Stimulated activated CD8-positive, alpha-beta memory T cell treated with anti-CD3 and anti-CD28 coated beads, Interleukin-2, amount 100 ng/mL, for 48 hours (primary cell): ENCODE measurements at regions not wholly inside any gene's neighbourhood (a gene's known extent, or its start where the extent isn't known, plus 50 kb on each side); places are given as distances from the start of the nearest gene placed in this dataset.
"Not testable (repeated sequence)": the region's sequence is repeated elsewhere in the genome, so short reads cannot be mapped to it uniquely, and the experiment has no call there.

Source experiments
- DNase-seq, 2 donors: peaks; one replicate each; pipeline ENCODE4 v3.0.0-alpha.2; 2020; ENCODE audit warnings: low read depth in 2 of 2

DNA sequence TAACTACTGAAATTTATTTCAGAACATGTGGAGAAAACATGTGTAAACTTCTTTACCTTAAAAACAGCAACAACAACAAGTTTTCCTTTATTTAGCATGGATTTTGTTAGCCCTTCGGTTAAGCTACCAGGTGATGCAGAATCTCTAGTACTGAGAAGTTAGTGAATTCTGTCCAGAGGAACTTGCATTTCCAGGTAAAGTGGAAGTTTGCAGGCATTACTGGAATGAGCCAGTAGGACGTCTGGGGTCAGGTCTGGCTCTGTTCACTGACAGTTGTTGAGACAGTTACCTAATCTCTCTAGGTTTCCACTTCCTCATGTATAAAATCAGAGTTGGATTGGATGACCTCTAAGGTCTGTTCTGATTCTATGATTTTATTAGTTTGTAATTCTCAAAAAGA lies 244.3 kb downstream of the OLFM4 start:
- DNase-seq, result no peak

DNA sequence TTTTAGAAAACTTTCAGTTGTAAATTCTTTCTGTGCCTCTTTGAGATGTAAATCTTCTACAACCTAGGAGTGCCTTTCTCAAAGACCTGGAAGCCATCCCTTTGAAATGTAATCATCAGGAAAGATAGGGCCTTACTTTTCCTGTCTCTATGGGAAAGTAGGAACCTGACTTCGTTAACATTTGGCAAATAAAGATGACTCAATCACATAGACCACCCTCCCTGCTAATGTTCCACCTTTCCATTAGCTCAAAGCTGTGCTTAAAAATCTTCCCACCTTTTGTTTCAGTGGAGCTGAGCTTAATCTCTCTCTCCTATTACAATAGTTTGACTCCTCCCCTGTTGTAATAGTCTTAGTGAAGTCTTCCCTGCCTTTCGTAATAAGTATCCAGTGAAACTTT lies 247.7 kb downstream of the OLFM4 start:
- no peak for DNase-seq

DNA sequence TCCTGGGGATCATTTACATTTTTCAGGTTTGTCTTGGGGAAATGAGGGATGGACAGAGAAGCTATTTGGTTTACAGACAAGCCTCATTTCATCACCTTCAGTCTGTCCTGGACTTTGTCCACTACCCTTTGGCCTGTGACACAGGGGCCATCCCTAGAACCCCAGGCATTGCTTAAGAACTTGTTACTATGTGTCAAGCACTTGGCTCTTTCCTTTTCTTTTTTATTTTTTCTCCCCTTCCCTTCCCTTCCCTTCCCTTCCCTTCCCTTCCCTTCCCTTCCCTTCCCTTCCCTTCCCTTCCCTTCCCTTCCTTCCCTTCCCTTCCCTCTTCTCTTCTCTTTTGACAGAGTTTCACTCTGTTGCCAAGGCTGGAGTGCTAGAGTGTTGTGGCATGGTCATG lies 253.1 kb downstream of the OLFM4 start:
- no peak for DNase-seq

DNA sequence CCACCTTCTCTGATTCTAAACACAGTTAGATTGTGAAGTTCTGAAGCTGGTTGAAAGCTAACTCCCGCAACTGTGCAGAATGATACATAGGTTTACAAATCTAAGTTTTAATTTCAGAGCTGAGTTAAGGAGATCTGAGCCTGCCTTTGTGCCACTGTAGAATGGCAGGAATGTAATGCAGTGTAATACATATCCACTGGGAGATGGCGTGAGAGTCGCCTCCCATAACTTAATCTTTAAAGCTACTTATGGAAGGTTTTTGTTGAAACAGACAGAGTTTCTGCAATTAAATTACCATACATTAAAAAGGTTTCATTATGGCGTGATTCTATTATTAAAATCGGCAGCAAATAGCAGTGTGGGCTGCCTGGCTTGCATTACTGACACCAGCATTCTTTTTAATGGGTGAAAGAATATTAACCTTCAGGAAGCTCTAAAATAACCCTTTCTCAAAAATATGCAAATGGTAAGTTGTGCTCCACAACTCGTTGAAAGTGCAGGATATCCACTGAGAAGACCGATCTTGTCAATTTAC lies 257.4 kb downstream of the OLFM4 start:
- DNase-seq, result no peak

DNA sequence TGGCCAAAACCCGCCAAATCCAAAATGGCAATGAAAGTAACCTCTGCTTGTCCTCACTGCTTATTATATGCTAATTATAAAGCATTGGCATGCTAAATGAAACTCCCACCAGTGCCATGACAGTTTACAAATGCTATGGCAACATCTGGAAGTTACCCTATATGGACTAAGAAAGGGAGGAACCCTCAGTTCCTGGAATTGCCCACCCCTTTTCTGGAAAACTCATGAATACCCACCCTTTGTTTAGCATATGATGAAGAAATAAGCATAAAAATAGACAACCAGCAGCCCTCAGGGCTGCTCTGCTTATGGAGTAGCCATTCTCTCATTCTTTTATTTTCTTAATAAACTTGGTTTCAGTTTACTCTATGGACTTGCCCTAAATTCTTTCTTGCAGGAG lies 269.8 kb downstream of the OLFM4 start:
- no peak for DNase-seq

DNA sequence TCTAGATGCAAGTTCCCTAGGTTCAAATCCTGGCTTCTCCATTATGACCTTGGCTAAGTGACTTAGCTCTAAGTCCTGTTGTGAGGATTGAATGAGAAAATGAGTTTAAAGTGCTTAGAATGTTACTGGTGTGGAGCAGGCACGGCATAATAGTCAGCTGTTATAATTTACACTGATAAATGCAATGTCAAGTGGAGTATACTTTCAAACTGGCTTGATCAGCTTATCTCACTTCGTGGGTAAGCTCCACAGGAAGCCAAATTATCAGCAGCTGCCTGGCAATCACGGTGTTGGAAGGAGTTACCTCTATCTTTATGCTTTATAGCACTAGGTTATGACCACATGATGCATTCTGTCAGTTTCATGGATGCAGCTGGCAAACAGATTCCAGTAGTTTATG lies 272.8 kb downstream of the OLFM4 start:
- no peak for DNase-seq

DNA sequence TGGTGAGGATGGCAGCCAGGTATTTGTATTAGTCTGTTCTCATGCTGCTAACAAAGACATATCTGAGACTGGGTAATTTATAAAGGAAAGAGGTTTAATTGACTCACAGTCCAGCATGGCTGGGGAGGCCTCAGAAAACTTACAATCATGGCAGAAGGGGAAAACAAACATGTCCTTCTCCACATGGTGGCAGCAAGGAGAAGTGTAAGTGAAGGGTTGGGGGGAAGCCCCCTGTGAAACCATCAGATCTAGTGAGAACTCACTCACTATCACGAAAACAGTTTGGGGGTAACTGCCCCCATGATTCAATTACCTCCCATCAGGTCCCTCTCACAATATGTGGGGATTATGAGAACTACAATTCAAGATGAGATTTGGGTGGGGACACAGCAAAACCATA lies 276.8 kb downstream of the OLFM4 start:
- not testable (repeated sequence) for DNase-seq

DNA sequence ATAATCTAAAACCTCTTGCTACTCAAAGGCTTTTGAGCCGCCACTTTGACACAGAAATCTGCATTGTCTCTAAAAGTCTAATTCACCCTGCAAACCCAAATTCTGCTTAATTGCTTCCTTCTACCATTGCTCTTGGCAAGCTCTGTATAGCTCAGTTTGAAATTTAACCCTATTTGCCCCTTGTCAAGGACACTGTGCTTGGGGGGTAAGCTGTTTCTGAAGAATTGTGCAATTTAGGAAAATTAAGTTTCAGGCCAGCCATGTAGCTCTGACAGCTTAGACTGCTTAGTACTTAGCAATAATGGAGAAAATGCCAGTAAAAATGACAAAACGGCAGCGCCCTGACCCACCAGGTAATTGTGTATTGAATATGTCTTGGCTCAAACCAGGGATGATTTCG lies 282.2 kb downstream of the OLFM4 start:
- no peak for DNase-seq

DNA sequence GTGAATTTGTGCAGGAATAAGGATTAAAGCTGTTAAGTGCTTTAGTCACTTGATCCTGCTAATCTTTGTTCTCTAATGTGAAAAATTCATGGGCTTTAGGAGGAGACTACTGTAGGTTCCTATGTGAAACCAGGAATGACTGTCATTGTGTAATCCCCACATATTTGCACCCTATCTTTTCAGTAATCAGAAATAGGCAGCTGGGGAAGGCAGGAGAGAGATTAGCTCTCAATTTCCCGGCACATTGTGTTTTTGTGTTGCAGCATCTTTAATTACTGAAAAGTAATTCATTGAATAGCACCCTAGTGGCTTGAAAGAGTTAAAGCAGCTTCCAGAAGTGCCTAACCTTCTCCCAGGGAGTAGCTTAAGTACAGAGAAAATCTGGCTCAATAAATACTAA lies 282.9 kb downstream of the OLFM4 start:
- DNase-seq, result no peak

DNA sequence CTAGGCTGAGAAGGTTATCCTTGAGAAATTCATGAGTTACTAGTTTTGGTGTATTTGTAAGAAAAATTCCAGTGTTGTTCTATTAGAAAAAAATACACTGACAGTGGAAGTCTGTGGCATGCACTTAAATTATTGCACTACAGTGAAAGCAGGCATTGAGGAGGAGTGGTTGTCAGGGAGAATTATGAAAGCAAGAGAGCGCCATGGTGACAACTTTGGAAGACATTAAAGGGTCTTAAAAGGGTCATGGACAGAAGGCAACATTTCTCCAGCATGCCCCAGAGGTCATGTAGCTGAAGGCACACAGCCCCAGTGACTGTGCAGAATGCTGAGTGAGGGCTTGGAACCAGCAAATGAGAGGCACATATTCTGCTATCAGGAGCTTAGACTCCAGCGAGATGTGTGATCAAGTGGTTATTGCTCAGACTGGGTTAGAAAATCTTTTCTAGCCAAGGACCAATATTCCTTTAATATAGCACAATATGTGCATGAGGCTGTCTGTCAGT lies 292.7 kb downstream of the OLFM4 start:
- no peak for DNase-seq

DNA sequence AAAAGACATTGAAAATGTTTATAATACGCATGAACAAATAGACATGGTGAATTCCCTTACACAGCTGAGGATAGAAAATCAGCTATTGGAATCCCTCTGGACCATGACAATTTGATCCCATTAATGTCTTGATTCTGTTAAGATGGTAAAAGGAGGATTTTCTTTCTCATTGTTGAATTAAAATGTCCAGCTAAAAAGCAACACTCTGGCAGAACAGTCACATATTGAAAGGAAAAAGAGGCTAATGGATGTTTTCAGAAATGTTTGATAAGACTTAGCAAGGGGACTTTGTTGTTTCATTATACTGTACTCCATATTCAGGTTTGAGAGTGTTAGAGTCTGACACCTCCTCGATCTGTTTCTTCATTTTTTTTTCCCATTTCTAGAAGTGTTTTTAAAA lies 296.0 kb downstream of the OLFM4 start:
- DNase-seq, result no peak

DNA sequence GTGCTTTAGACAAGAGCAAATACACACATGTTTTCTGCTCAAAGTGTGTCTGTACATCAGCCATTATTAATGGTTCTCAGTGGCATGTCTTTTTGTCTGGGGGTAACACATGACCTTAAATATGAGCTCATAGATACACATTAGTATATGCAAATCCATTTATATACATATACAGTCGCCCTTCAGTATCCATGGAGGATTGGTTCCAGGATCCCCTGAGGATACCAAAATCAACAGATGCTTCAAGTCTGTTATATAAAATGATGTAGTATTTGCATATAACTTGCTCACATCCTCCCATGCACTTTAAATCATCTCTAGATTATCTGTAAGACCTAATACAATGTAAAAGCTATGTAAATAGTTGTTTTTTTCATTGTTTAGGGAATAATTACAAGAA lies 298.1 kb downstream of the OLFM4 start:
- DNase-seq, result no peak

DNA sequence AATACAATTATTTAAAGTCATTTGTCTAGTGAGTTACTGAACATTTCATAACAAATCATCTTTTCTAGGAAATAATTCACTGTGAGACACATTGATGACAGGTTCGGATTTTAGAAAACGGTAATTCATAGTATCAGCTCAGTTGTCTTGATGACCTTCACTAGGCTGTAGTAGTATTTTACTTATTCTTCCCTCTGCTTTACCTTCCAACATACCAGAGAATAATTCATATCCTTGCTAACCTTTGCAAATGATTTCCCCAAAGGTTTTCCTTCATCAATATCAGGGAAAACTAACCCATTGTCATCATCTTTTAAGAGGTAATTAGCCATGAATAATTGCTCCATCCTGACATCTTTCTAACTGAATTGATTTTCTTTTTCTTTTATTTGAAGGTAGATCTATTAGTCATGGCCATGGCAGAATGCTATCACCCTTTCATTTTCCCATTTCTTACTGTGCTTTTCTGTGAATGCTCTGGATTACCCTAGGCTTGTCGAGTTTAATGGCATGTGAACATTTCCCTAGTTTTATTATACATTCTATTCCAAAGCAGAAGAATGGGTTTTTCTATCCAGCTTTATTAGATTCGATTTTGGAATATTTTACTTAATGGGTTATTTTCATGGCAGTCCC lies 299.2 kb downstream of the OLFM4 start:
- no peak for DNase-seq

DNA sequence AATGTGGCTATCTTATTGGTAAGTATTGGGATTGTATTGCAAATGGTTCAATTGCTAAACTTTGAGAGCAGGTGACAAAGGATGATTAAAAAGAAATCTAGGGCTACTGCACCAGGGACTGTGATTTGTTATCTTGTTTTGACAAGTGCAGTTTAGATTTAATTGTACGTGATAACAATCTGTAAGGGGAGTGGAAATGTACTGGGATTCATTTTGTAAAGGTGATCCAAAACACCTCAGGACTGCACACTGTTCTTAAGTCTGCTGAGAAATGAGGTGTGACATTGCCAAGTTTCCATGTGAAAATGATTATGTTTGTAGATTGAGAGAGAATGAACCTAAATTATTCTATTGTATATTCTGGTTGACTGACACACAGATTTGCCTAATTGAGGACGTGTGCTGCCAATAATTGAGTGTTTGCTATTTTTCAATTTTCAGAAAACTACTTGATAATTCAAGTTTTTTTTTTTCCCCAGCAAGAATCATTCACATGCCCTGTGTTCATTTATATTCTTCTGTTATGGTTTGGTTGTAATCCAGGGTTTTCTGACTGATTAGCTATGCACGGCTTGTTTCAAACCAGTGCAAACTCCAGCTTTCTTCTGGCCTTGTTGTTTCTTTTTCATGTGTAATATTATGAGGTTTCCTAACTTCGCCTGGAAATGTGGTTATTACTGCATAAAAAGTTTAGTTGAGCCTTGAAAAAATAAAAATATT lies 308.0 kb downstream of the OLFM4 start:
- no peak for DNase-seq

DNA sequence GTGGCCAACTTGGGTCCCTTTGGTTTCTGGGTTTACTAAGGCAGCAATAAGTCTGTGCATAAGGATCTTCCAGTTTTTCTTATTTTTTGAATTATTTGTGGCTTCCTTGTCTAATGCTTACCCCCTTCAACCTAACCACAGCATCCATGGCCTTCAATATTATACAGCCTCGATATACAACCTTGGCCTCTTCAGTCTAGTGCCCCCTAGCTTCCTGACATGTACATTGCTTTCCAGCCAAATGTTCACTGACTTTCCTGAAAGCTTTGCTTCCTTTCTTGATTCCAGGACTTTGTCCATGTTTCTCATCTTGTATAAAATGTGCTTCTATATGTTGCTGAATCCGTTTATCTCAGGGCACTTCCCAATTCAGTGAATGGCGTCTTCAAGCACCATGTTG lies 310.1 kb downstream of the OLFM4 start:
- no peak for DNase-seq

DNA sequence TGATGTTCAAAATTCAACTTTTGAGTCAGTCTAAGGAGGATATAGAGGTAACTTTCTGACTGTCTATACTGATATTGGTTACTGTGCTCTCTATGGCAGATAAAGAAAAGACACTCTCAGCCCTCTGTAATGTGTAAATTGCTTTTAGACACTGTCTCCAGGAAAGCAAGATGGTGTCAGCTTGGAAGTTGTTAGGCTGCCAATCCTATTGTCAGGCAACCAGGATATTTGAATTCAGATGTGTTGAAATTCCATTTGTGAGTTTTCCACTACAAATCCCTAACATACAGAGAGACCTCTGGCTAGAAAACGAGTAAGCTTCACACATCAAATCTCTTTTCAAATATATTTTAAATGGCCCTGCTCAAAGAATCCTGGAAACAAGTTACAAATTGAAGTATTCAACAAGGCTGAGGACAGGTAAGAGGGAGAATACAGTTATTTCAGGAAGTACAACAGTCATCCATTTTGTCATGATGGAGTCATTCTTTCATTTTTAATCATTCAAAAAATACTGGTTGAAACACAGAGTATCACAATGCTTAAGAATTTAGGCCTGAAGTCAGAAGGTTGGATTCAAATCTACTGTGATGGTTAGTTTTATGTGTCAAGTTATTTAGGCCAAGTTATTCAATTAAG lies 312.0 kb downstream of the OLFM4 start:
- no peak for DNase-seq

DNA sequence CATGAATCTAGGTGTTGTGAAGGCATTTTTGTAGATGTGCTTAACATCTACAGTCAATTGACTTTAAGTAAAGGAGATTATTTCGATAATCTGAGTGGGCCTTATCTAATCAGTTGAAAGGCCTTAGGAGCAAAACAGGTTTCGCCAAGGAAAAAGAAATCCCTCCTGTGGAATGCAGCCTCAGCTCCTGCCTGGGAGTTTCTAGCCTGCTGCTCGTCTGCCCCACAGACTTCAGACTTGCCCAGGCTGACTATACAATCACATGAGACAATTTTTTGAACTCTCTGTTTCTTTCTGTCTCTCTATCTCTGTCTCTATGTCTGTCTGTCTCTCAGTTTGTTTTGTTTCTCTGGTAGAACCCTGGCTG lies 312.5 kb downstream of the OLFM4 start:
- DNase-seq, result no peak

DNA sequence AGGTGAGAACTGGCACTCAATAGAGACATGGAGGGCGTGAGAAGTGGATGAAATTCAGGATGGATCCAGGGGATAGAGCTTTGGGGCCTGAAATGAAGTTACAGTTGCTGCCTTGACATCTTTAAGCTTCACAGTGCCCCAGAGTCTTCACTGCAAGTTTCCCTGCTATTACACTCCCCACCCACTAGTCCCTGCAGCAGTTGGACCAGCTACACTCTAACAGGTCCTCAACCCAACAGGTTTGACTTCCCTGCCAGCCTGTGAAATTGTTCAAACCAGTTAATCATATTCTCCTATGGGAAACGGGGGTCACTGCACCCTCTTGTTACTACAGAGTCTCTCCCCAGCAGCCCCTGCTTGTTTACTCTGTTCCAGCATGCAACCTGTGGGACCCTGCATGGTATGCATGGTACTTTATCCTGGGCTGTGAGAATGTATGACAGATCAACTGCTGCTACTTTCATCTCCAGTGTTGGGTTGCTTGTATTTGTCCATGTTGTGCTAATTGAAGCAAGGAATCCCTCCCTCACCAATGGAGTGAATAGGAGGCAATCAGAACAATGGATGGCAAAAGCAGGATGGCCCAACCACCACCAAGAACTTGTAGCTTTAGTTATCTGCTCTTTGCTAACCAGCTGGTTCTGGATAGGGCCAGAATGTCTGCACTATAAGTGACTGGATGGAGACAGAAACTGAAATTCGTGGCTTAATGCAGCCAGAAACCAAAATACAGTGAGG lies 314.2 kb downstream of the OLFM4 start:
- DNase-seq, result no peak

DNA sequence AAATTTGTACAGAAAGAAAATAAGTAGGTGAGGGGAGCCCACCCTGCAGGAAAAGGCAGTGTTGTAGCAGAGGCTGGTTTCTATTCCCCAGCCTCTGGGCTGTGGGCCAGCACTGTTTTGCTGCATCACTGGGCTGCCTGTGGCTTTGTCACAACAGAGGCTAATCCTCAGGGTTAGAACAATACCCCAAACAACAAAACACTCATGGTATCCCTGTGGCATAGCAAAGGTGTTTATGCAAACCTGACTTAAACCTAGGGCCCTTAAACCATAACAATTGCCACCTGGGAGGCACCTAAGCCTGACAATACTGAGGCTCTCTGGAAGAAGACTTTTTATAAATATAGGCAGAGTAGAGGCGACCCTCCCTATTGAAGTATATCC lies 314.7 kb downstream of the OLFM4 start:
- DNase-seq, result no peak

DNA sequence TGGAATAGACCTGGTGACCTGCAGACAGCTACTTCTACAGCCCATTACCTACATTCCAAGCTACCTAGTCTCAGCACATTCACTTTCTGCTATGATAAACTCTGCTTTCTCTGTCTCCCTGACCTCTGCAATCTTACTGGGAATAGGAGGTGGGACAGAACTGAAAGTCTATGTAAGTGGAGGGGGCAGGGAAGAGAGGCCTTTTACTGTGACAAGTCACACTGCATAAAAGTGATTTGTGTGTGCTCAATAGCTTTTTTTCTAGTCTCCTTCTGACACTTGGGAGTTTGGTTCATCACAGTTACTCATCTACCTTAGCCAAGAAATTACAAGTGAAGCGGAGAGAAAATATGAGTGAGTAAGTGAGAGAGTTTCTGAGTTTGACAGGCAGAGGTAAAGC lies 322.4 kb downstream of the OLFM4 start:
- no peak for DNase-seq

DNA sequence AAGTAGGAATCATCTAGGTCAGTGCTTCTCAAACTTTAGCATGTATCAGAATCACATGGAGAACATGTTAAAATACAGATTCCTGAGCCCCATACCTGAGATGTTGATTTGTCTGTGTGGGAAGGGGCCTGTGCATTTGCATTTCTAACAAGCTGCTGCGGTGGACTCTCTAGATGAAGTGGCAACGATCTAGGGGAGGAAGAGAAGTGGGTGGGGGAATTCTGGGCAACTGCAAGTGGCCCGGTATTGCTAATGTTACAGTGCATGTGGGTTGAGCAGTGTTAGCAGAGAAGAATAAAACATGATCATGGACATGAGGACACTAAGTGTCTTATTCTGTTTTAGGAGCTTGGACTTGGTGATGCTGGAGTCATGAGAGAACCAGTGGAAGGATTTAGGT lies 329.0 kb downstream of the OLFM4 start:
- DNase-seq, result no peak

DNA sequence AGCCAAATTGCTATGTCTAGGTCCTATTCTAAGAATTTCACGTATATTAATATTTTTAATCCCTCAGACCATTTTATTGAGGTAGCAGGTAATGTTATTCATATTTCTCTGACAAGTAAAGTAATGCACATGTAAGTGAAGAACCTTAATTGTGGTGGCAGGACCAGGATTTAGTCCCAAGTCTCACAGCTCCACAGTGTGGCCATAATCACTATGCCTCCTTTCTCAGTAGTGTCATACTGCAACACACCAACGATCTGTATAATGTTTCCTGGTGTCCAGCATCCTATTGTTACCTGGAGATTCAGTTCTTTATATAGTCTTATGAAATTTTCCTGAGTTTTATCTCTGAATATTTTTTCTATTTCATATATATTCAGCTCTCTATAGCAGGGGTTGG lies 340.3 kb downstream of the OLFM4 start:
- no peak for DNase-seq
